Lung (tissue), 11 donors: ENCODE measurements at regions not wholly inside any gene's neighbourhood (a gene's known extent, or its start where the extent isn't known, plus 50 kb on each side); places are given as distances from the start of the nearest gene placed in this dataset.

Experiments used
- ATAC-seq: fragments of 200-7000 bp; cut with Tn5 transposase; one replicate; pipeline ENCODE4 v1.9.1; 2020; ENCODE audit warnings: moderate number of reproducible peaks; ENCODE audit not compliant: insufficient read depth, low FRiP score
- DNase-seq, 3 donors: peaks; one replicate each; pipeline ENCODE4 v3.0.0-alpha.2; 2013 to 2017
- H3K27ac ChIP-seq, 2 donors: one replicate each; pipeline ENCODE4 v1.5.1; 2013; ENCODE audit warnings: mild to moderate bottlenecking in 2 of 2, moderate library complexity in 2 of 2, control low read depth in 1 of 2, inconsistent platforms in 1 of 2, low read depth in 1 of 2, low read length in 1 of 2
- H3K27me3 ChIP-seq, 3 donors: one replicate each; pipeline ENCODE4 v1.5.1; 2013; ENCODE audit warnings: low read length in 2 of 3; ENCODE audit not compliant: control insufficient read depth in 3 of 3, insufficient read depth in 3 of 3
- H3K36me3 ChIP-seq, 4 donors: one replicate each; pipeline ENCODE4 v1.5.1; 2013; ENCODE audit warnings: low read length in 4 of 4, mild to moderate bottlenecking in 1 of 4, moderate library complexity in 1 of 4; ENCODE audit not compliant: control insufficient read depth in 4 of 4, insufficient read depth in 4 of 4
- H3K4me1 ChIP-seq, 5 donors: one replicate each; pipeline ENCODE4 v1.5.1; 2013; ENCODE audit warnings: low read length in 5 of 5, mild to moderate bottlenecking in 2 of 5, moderate library complexity in 1 of 5; ENCODE audit not compliant: control insufficient read depth in 5 of 5, insufficient read depth in 5 of 5
- H3K4me3 ChIP-seq: one replicate; pipeline ENCODE4 v1.5.1; 2013; ENCODE audit warnings: mild to moderate bottlenecking, control low read depth, moderate library complexity
- H3K9ac ChIP-seq, 2 donors: one replicate each; pipeline ENCODE4 v1.5.1; 2013; ENCODE audit warnings: low read length in 2 of 2, control low read depth in 1 of 2; ENCODE audit not compliant: insufficient read depth in 1 of 2
- H3K9me3 ChIP-seq, 4 donors: one replicate each; pipeline ENCODE4 v1.5.1; 2013; ENCODE audit warnings: low read length in 3 of 4, mild to moderate bottlenecking in 1 of 4, moderate library complexity in 1 of 4; ENCODE audit not compliant: control insufficient read depth in 4 of 4, insufficient read depth in 3 of 4
- CTCF ChIP-seq: IDR thresholded peaks from 2 replicates; pipeline ENCODE4 v1.5.1; 2012; ENCODE audit warnings: mild to moderate bottlenecking; ENCODE audit errors: control extremely low read depth, extremely low read depth
- WGBS, 2 donors: extraction: QIAGEN DNeasy Blood & Tissue Kit; methylation state at CpG; one replicate each; pipeline ENCODE4 v1.1.7; 2013; 5-methylcytosine and 5-hydroxymethylcytosine counted together
- donor health status: control.
- donor health status: control.
- donor health status: Bipolar disorder and iron deficiency.
- donor health status: healthy.
- donor health status: DM: yes; HTN: yes; CAD: no.

GRCh38 chr3:83802801-83803200 is 1156.0 kb upstream of the CADM2 start:
- Histone ChIP-seq H3K36me3 (no peaks in the 10 kb centered on the region), H3K27ac (no peak overlapping the region), H3K9me3 (no peaks in the 10 kb centered on the region), H3K27me3 (no peaks in the 10 kb centered on the region), H3K4me3 (no peak overlapping the region), H3K9ac (no peak overlapping the region), H3K4me1 (no peaks in the 10 kb centered on the region)
- ATAC-seq: no peak
- DNase-seq: peak; percentile 33 to 89 (median 85)
- no peak for TF ChIP-seq CTCF
- 75 to 80% methylated on average over 2 of the region's 2 CpGs for WGBS, 2 donors

GRCh38 chr3:83807511-83807910 is 1151.3 kb upstream of the CADM2 start:
- Histone ChIP-seq H3K4me1 (no peaks in the 10 kb centered on the region), H3K4me3 (no peak overlapping the region), H3K36me3 (no peaks in the 10 kb centered on the region), H3K27ac (no peak overlapping the region), H3K9ac (no peak overlapping the region), H3K27me3 (no peaks in the 10 kb centered on the region), H3K9me3 (no peaks in the 10 kb centered on the region)
- no peak for DNase-seq
- TF ChIP-seq CTCF: no peak
- 77 to 85% methylated on average over 3 of the region's 3 CpGs for WGBS, 2 donors
- no peak for ATAC-seq

- no peak overlapping the region for H3K27ac ChIP-seq
These were observed 1145.6 kb upstream of the CADM2 start for GRCh38 chr3:83813176-83813575.

More at GRCh38 chr3:83813176-83813575, 1145.6 kb upstream of the CADM2 start:
- Histone ChIP-seq H3K27me3 (no peaks in the 10 kb centered on the region), H3K9me3 (peaks cover 0 to 4% (median 0%) of the 10 kb centered on the region in 4 donors), H3K9ac (no peak overlapping the region), H3K36me3 (no peaks in the 10 kb centered on the region), H3K4me1 (no peaks in the 10 kb centered on the region), H3K4me3 (no peak overlapping the region)
- 90 to 97% methylated on average over 3 of the region's 3 CpGs for WGBS, 2 donors
- ATAC-seq (no peak), DNase-seq (no peak)
- TF ChIP-seq CTCF: no peak
